ENCODE measurements at regions not wholly inside any gene's neighbourhood (a gene's known extent, or its start where the extent isn't known, plus 50 kb on each side); places are given as distances from the start of the nearest gene placed in this dataset.
"Not testable (repeated sequence)": the region's sequence is repeated elsewhere in the genome, so short reads cannot be mapped to it uniquely, and the experiment has no call there.

DNA sequence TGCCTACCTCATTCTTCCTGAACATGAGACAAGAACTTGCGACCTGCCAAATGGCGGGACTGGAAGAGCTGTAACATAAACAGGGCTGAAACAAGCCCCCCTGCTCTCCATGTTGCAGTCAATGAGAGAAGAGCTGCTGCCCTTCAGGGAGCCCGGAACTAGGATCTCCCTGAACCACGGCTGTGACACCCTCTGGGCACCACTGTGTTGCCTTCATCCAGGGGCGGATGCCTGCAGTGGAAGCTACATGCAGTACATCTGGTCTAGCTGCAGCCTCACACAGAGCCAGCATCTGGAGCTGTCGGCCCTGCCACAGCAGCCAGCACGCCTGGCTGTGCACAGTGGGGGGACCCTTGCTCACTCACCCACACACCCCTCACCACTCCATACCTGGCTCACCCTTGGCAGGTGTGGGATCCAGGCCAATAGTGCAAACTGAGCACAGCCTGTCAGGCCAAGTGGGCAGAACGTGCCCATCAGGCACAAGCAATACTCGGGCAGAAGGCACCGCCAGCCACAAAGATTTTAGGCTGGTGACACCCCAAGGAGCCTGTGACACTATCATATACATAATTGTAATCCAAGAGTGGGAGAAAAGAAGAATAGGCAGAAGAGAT is 451.3 kb downstream of the HTR1B start:
- no peak overlapping the region for H3K27ac ChIP-seq (ENCODE audit: low read depth in 1 of 3, low read length in 2 of 3)
- no peak overlapping the region for H3K4me3 ChIP-seq (ENCODE audit: low read depth in 1 of 3, low read length in 3 of 3)
- no peaks in the 10 kb centered on the region for H3K4me1 ChIP-seq (ENCODE audit: control insufficient read depth in 3 of 3, insufficient read depth in 2 of 3, low read depth in 1 of 3, low read length in 2 of 3)
- DNase-seq, result no peak
- peaks cover 0 to 16% of the 10 kb centered on the region in 2 donors for H3K9me3 ChIP-seq (ENCODE audit: control insufficient read depth in 2 of 2, insufficient read depth in 1 of 2, low read depth in 1 of 2, low read length in 1 of 2)
- H3K36me3 ChIP-seq (ENCODE audit: control insufficient read depth in 3 of 3, insufficient read depth in 2 of 3, low read depth in 1 of 3, low read length in 3 of 3), result no peaks in the 10 kb centered on the region
- no peak for FAIRE-seq
- 88 to 90% (median 89%) methylated on average over 10 of the region's 10 CpGs for WGBS, 3 donors
- H3K27me3 ChIP-seq (ENCODE audit: control insufficient read depth in 3 of 3, insufficient read depth in 3 of 3, low read length in 3 of 3), result no peaks in the 10 kb centered on the region

- Histone ChIP-seq H3K27ac (ENCODE audit: low read depth in 1 of 3, low read length in 2 of 3) (no peak overlapping the region), H3K4me1 (ENCODE audit: control insufficient read depth in 3 of 3, insufficient read depth in 2 of 3, low read depth in 1 of 3, low read length in 2 of 3) (no peaks in the 10 kb centered on the region), H3K36me3 (ENCODE audit: control insufficient read depth in 3 of 3, insufficient read depth in 2 of 3, low read depth in 1 of 3, low read length in 3 of 3) (no peaks in the 10 kb centered on the region), H3K27me3 (ENCODE audit: control insufficient read depth in 3 of 3, insufficient read depth in 3 of 3, low read length in 3 of 3) (no peaks in the 10 kb centered on the region), H3K9me3 (ENCODE audit: control insufficient read depth in 2 of 2, insufficient read depth in 1 of 2, low read depth in 1 of 2, low read length in 1 of 2) (peaks cover 0 to 16% of the 10 kb centered on the region in 2 donors), H3K4me3 (ENCODE audit: low read depth in 1 of 3, low read length in 3 of 3) (no peak overlapping the region)
- WGBS, 3 donors, result 89 to 92% (median 90%) methylated on average over 17 of the region's 17 CpGs
- FAIRE-seq, result no peak
- no peak for DNase-seq
These were observed 452.3 kb downstream of the HTR1B start for GRCh38 chr6:77010931-77011542.

- H3K4me3 ChIP-seq (ENCODE audit: low read depth in 1 of 3, low read length in 3 of 3), result no peak overlapping the region
- WGBS, 3 donors, result 79 to 85% (median 80%) methylated on average over 9 of the region's 9 CpGs
- H3K27me3 ChIP-seq (ENCODE audit: control insufficient read depth in 3 of 3, insufficient read depth in 3 of 3, low read length in 3 of 3), result no peaks in the 10 kb centered on the region
- no peak overlapping the region for H3K27ac ChIP-seq (ENCODE audit: low read depth in 1 of 3, low read length in 2 of 3)
- no peak for FAIRE-seq
- H3K9me3 ChIP-seq (ENCODE audit: control insufficient read depth in 2 of 2, insufficient read depth in 1 of 2, low read depth in 1 of 2, low read length in 1 of 2), result peaks cover 0 to 33% of the 10 kb centered on the region in 2 donors
- no peaks in the 10 kb centered on the region for H3K4me1 ChIP-seq (ENCODE audit: control insufficient read depth in 3 of 3, insufficient read depth in 2 of 3, low read depth in 1 of 3, low read length in 2 of 3)
- H3K36me3 ChIP-seq (ENCODE audit: control insufficient read depth in 3 of 3, insufficient read depth in 2 of 3, low read depth in 1 of 3, low read length in 3 of 3), result no peaks in the 10 kb centered on the region
- DNase-seq, result no peak
These were observed 470.7 kb downstream of the HTR1B start for GRCh38 chr6:76992553-76992952.

- peaks cover 0 to 13% of the 10 kb centered on the region in 2 donors for H3K9me3 ChIP-seq (ENCODE audit: control insufficient read depth in 2 of 2, insufficient read depth in 1 of 2, low read depth in 1 of 2, low read length in 1 of 2)
- no peak overlapping the region for H3K27ac ChIP-seq (ENCODE audit: low read depth in 1 of 3, low read length in 2 of 3)
- H3K27me3 ChIP-seq (ENCODE audit: control insufficient read depth in 3 of 3, insufficient read depth in 3 of 3, low read length in 3 of 3), result no peaks in the 10 kb centered on the region
- no peak for DNase-seq
- FAIRE-seq, result no peak
- no peak overlapping the region for H3K4me3 ChIP-seq (ENCODE audit: low read depth in 1 of 3, low read length in 3 of 3)
- no peaks in the 10 kb centered on the region for H3K4me1 ChIP-seq (ENCODE audit: control insufficient read depth in 3 of 3, insufficient read depth in 2 of 3, low read depth in 1 of 3, low read length in 2 of 3)
- H3K36me3 ChIP-seq (ENCODE audit: control insufficient read depth in 3 of 3, insufficient read depth in 2 of 3, low read depth in 1 of 3, low read length in 3 of 3), result no peaks in the 10 kb centered on the region
These were observed 478.7 kb downstream of the HTR1B start for GRCh38 chr6:76984572-76984971.

DNA sequence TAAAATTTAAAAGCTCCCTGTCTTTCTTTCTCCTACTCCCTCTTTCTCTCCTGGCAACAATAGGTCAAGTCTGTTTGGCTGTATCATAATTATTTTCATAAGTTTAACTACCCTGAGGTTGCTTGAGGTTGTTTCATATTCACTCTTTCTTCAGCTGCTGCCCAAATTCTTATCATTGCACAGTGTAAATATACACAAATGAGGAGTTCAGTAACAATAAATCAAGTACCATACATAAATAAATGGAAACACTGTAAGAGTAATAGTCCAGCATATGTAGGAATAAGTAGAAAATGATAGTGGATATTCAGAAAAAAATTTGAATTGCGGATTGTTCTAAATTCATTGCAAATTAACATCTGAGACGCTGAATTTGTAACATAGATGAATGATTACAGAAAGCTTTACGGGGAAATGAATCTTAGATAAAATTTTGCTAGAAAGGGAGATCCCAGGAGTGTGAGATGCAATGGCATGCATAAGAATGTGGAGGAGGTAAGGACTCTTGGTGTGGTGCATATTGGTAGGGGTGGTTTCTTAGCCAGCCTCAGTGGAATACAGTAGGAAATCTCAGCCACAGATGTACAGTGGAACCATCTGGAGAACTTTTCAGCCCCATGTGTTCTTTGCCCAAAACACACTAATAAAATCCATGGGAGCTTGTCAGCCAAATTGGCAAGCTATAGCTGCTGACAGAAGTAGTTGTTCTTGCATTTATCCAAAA is 480.7 kb downstream of the HTR1B start:
- WGBS, 3 donors, result 85 to 89% (median 88%) methylated on average over 3 of the region's 3 CpGs
- H3K4me3 ChIP-seq (ENCODE audit: low read depth in 1 of 3, low read length in 3 of 3), result no peak overlapping the region
- no peaks in the 10 kb centered on the region for H3K36me3 ChIP-seq (ENCODE audit: control insufficient read depth in 3 of 3, insufficient read depth in 2 of 3, low read depth in 1 of 3, low read length in 3 of 3)
- H3K27me3 ChIP-seq (ENCODE audit: control insufficient read depth in 3 of 3, insufficient read depth in 3 of 3, low read length in 3 of 3), result no peaks in the 10 kb centered on the region
- no peaks in the 10 kb centered on the region for H3K4me1 ChIP-seq (ENCODE audit: control insufficient read depth in 3 of 3, insufficient read depth in 2 of 3, low read depth in 1 of 3, low read length in 2 of 3)
- H3K9me3 ChIP-seq (ENCODE audit: control insufficient read depth in 2 of 2, insufficient read depth in 1 of 2, low read depth in 1 of 2, low read length in 1 of 2), result peaks cover 0 to 3% of the 10 kb centered on the region in 2 donors
- no peak overlapping the region for H3K27ac ChIP-seq (ENCODE audit: low read depth in 1 of 3, low read length in 2 of 3)
- DNase-seq, result no peak
- no peak for FAIRE-seq

- H3K27ac ChIP-seq (ENCODE audit: low read depth in 1 of 3, low read length in 2 of 3), result no peak overlapping the region
- H3K4me1 ChIP-seq (ENCODE audit: control insufficient read depth in 3 of 3, insufficient read depth in 2 of 3, low read depth in 1 of 3, low read length in 2 of 3), result no peaks in the 10 kb centered on the region
- DNase-seq (no peak), FAIRE-seq (no peak)
- no peaks in the 10 kb centered on the region for H3K36me3 ChIP-seq (ENCODE audit: control insufficient read depth in 3 of 3, insufficient read depth in 2 of 3, low read depth in 1 of 3, low read length in 3 of 3)
- H3K9me3 ChIP-seq (ENCODE audit: control insufficient read depth in 2 of 2, insufficient read depth in 1 of 2, low read depth in 1 of 2, low read length in 1 of 2), result no peaks in the 10 kb centered on the region
- H3K4me3 ChIP-seq (ENCODE audit: low read depth in 1 of 3, low read length in 3 of 3), result no peak overlapping the region
- H3K27me3 ChIP-seq (ENCODE audit: control insufficient read depth in 3 of 3, insufficient read depth in 3 of 3, low read length in 3 of 3), result no peaks in the 10 kb centered on the region
These were observed 490.8 kb downstream of the HTR1B start for GRCh38 chr6:76972474-76972873.

GRCh38 chr6:76959177-76959576 is 504.1 kb downstream of the HTR1B start:
- not testable (repeated sequence) for H3K4me1 ChIP-seq (ENCODE audit: control insufficient read depth in 3 of 3, insufficient read depth in 2 of 3, low read depth in 1 of 3, low read length in 2 of 3); FAIRE-seq; H3K36me3 ChIP-seq (ENCODE audit: control insufficient read depth in 3 of 3, insufficient read depth in 2 of 3, low read depth in 1 of 3, low read length in 3 of 3); H3K9me3 ChIP-seq (ENCODE audit: control insufficient read depth in 2 of 2, insufficient read depth in 1 of 2, low read depth in 1 of 2, low read length in 1 of 2); DNase-seq; H3K4me3 ChIP-seq (ENCODE audit: low read depth in 1 of 3, low read length in 3 of 3); H3K27me3 ChIP-seq (ENCODE audit: control insufficient read depth in 3 of 3, insufficient read depth in 3 of 3, low read length in 3 of 3); H3K27ac ChIP-seq (ENCODE audit: low read depth in 1 of 3, low read length in 2 of 3)
- WGBS, 3 donors, result 87 to 91% (median 89%) methylated on average over 15 of the region's 15 CpGs

GRCh38 chr6:76942203-76942966 is 520.9 kb downstream of the HTR1B start:
- Histone ChIP-seq H3K27ac (ENCODE audit: low read depth in 1 of 3, low read length in 2 of 3) (no peak overlapping the region), H3K36me3 (ENCODE audit: control insufficient read depth in 3 of 3, insufficient read depth in 2 of 3, low read depth in 1 of 3, low read length in 3 of 3) (no peaks in the 10 kb centered on the region), H3K27me3 (ENCODE audit: control insufficient read depth in 3 of 3, insufficient read depth in 3 of 3, low read length in 3 of 3) (no peaks in the 10 kb centered on the region), H3K4me1 (ENCODE audit: control insufficient read depth in 3 of 3, insufficient read depth in 2 of 3, low read depth in 1 of 3, low read length in 2 of 3) (no peaks in the 10 kb centered on the region), H3K4me3 (ENCODE audit: low read depth in 1 of 3, low read length in 3 of 3) (no peak overlapping the region), H3K9me3 (ENCODE audit: control insufficient read depth in 2 of 2, insufficient read depth in 1 of 2, low read depth in 1 of 2, low read length in 1 of 2) (peaks cover 0 to 18% of the 10 kb centered on the region in 2 donors)
- WGBS, 3 donors, result 85 to 88% (median 86%) methylated on average over 2 of the region's 2 CpGs
- DNase-seq (no peak), FAIRE-seq (no peak)
